Calu3 (cell line): ENCODE measurements at regions not wholly inside any gene's neighbourhood (a gene's known extent, or its start where the extent isn't known, plus 50 kb on each side); places are given as distances from the start of the nearest gene placed in this dataset.
A peak's percentile ranks its signal among the peaks of the same experiment; 100 is the strongest.

Experiments
- BruUV-seq: library from RNA; stranded (reverse); fragments of 400-500 nt; replicated peaks from 2 replicates; lab custom pipeline; 2021; lab: Mats Ljungman, UMichigan
- CTCF ChIA-PET: fragments of 300-600 bp; sonication (Branson Sonifier 250); formaldehyde crosslinking; loops from one replicate; lab custom pipeline; 2022; ENCODE audit warnings: antibody characterized with exemption; lab: Charles Lee
- DNase-seq: peaks from one replicate; pipeline ENCODE4 v3.0.0; 2022
- H3K27ac Mint-ChIP-seq: one replicate; pipeline ENCODE4 v1.8.0; 2022; ENCODE audit warnings: mixed read lengths; ENCODE audit not compliant: unreplicated experiment
- H3K27me3 Mint-ChIP-seq: one replicate; pipeline ENCODE4 v1.8.0; 2022; ENCODE audit warnings: mixed read lengths; ENCODE audit not compliant: unreplicated experiment
- H3K36me3 Mint-ChIP-seq: one replicate; pipeline ENCODE4 v1.8.0; 2022; ENCODE audit warnings: mild to moderate bottlenecking, moderate library complexity, mixed read lengths; ENCODE audit not compliant: insufficient read depth, unreplicated experiment
- H3K4me1 Mint-ChIP-seq: one replicate; pipeline ENCODE4 v1.8.0; 2022; ENCODE audit warnings: mild to moderate bottlenecking, low read depth, mixed read lengths; ENCODE audit not compliant: unreplicated experiment
- H3K4me3 Mint-ChIP-seq: one replicate; pipeline ENCODE4 v1.8.0; 2022; ENCODE audit warnings: mild to moderate bottlenecking, low read depth, moderate library complexity, mixed read lengths; ENCODE audit not compliant: unreplicated experiment
- H3K9me3 Mint-ChIP-seq: one replicate; pipeline ENCODE4 v1.8.0; 2022; ENCODE audit warnings: low read depth, mixed read lengths; ENCODE audit not compliant: unreplicated experiment
- intact Hi-C: fragments of 100-400 bp; cut with micrococcal nuclease; formaldehyde crosslinking; loops from one replicate; pipeline ENCODE4 v1.10.0; 2022; ENCODE audit not compliant: unreplicated experiment
- TF ChIP-seq, protein P1 (sequence below): fragments of 200-600 bp; IDR thresholded peaks from one replicate; pipeline ENCODE4 v1.8.0; 2022; ENCODE audit warnings: antibody characterized with exemption; ENCODE audit not compliant: unreplicated experiment

DNA sequence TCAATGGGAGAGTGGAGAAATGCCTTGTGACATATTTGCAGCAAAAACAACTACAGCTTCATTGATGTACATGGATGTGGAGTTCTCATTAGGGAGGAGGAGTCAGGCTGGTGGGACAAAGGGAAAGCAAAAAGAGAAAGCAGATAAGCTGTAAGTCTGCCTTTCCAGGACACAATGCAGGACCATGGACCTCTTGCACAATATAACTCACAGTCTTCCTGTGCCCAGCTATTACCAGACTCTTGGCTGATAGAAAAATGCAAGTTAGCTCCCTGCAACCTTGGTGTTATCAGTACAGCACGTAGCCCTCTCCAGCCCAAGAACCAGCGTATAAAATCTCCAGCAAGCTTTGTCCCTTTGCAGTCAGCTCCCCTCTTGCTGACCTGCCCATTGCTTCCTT is 232.3 kb downstream of the NFATC2 start:
- Mint-ChIP-seq H3K27me3 (peaks cover 32% of the 10 kb centered on the region), H3K27ac (no peak overlapping the region), H3K4me1 (peaks cover 32% of the 10 kb centered on the region), H3K36me3 (no peaks in the 10 kb centered on the region), H3K9me3 (no peaks in the 10 kb centered on the region), H3K4me3 (no peak overlapping the region)
- intact Hi-C loops = no loop called here
- no peak for DNase-seq
- BruUV-seq = no TSS peak
- CTCF ChIA-PET = interaction anchor here (0.9 to 3.3 kb wide), 3 partner anchors 14 to 516 kb away, joined by 3 to 22 read pairs (median 5); partner anchors contain the start of gene BCAS4
- TF ChIP-seq, protein P1, sequence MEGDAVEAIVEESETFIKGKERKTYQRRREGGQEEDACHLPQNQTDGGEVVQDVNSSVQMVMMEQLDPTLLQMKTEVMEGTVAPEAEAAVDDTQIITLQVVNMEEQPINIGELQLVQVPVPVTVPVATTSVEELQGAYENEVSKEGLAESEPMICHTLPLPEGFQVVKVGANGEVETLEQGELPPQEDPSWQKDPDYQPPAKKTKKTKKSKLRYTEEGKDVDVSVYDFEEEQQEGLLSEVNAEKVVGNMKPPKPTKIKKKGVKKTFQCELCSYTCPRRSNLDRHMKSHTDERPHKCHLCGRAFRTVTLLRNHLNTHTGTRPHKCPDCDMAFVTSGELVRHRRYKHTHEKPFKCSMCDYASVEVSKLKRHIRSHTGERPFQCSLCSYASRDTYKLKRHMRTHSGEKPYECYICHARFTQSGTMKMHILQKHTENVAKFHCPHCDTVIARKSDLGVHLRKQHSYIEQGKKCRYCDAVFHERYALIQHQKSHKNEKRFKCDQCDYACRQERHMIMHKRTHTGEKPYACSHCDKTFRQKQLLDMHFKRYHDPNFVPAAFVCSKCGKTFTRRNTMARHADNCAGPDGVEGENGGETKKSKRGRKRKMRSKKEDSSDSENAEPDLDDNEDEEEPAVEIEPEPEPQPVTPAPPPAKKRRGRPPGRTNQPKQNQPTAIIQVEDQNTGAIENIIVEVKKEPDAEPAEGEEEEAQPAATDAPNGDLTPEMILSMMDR = no peak

GRCh38 chr20:51309128-51309527 is 233.4 kb downstream of the NFATC2 start:
- Mint-ChIP-seq H3K36me3 (no peaks in the 10 kb centered on the region), H3K4me1 (peaks cover 37% of the 10 kb centered on the region), H3K4me3 (no peak overlapping the region), H3K27ac (no peak overlapping the region), H3K27me3 (peaks cover 32% of the 10 kb centered on the region), H3K9me3 (no peaks in the 10 kb centered on the region)
- no TSS peak for BruUV-seq
- TF ChIP-seq, protein P1 = no peak
- CTCF ChIA-PET = interaction anchor here (1.0 to 3.3 kb wide), 5 partner anchors 15 to 322 kb away, joined by 3 to 22 read pairs (median 5); no protein-coding TSS in a partner anchor
- intact Hi-C loops = no loop called here
- no peak for DNase-seq

DNA sequence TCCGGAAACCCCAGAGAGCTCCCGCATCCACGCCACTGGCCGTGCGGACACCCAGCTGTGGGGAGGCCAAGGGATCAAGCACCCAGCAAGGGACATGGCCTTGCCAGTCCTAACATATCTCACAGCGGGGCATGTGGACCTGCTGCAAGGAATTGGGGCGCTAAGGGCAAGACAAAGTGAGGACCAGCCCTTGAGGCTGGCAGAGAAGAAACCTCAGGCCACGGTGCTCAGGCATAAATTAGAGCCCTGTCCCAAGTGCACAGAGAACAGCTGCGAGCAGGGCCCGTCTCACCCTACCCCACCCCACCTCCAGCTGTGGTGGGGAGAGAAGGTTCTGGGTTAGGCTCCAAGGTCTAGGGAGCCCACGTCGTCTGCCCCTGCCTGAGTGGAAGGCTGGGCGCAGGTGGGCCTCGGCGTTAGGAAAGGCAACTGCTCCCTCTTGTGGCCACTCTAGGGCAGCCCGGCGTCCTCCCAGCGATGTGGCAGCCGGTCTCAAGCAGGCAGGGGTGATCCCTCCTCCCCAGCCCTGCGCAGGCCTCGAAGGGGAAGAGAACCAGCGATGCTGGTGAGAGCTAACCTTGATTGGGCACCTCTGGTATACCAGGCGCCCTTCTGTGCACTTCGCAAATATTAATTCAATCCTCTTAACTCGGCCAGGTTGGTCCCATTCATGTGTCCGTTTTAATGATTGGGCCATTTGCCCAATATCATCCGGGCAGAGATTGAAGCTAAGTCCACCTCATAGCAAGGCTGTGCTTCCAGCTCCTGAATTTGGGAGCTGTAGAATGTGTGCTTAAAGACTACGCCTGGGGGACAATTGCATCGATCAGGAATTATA is 235.8 kb downstream of the NFATC2 start:
- no TSS peak for BruUV-seq
- no peak overlapping the region for H3K27ac Mint-ChIP-seq
- H3K9me3 Mint-ChIP-seq = no peaks in the 10 kb centered on the region
- no peak overlapping the region for H3K4me3 Mint-ChIP-seq
- DNase-seq = peak; percentile 92
- TF ChIP-seq, protein P1 = peak; percentile 98
- H3K27me3 Mint-ChIP-seq = peaks cover 32% of the 10 kb centered on the region
- peaks cover 25% of the 10 kb centered on the region for H3K4me1 Mint-ChIP-seq
- CTCF ChIA-PET = interaction anchor here (0.6 to 3.1 kb wide), 9 partner anchors 59 to 674 kb away, joined by 3 to 49 read pairs (median 4); no protein-coding TSS in a partner anchor
- intact Hi-C loops = loop anchor here (1.0 kb wide), 2 partner anchors 86 to 319 kb away; no protein-coding TSS in a partner anchor
- H3K36me3 Mint-ChIP-seq = no peaks in the 10 kb centered on the region

- TF ChIP-seq, protein P1 = no peak
- BruUV-seq = no TSS peak
- Mint-ChIP-seq H3K9me3 (no peaks in the 10 kb centered on the region), H3K4me1 (peaks cover 19% of the 10 kb centered on the region), H3K36me3 (no peaks in the 10 kb centered on the region), H3K27me3 (peaks cover 30% of the 10 kb centered on the region), H3K4me3 (no peak overlapping the region), H3K27ac (no peak overlapping the region)
- CTCF ChIA-PET = interaction anchor here (0.6 to 3.1 kb wide), 8 partner anchors 8 to 418 kb away, joined by 3 to 49 read pairs (median 4); no protein-coding TSS in a partner anchor
- intact Hi-C loops = no loop called here
- DNase-seq = no peak
Measured at GRCh38 chr20:51306081-51306480, 236.4 kb downstream of the NFATC2 start.
